Trophoblast cell (in vitro differentiated cells and primary cell): ENCODE measurements at regions not wholly inside any gene's neighbourhood (a gene's known extent, or its start where the extent isn't known, plus 50 kb on each side); places are given as distances from the start of the nearest gene placed in this dataset.

Experiments used
- DNase-seq, 2 donors: peaks; one replicate each; pipeline ENCODE4 v3.0.0-alpha.2; 2016
- H2AFZ ChIP-seq: 2 replicates; pipeline ENCODE4 v1.6.1; 2013; ENCODE audit warnings: low read length, moderate library complexity, mild to moderate bottlenecking; ENCODE audit not compliant: insufficient read depth, poor library complexity
- H2AK5ac ChIP-seq: 2 replicates; pipeline ENCODE4 v1.6.1; 2013; ENCODE audit warnings: mild to moderate bottlenecking, low read length
- H2BK120ac ChIP-seq: 2 replicates; pipeline ENCODE4 v1.6.1; 2013; ENCODE audit warnings: low read length, mild to moderate bottlenecking, moderate library complexity; ENCODE audit not compliant: insufficient read depth, poor library complexity
- H2BK12ac ChIP-seq: 2 replicates; pipeline ENCODE4 v1.6.1; 2013; ENCODE audit warnings: mild to moderate bottlenecking, low read length, moderate library complexity
- H2BK5ac ChIP-seq: 2 replicates; pipeline ENCODE4 v1.6.1; 2013; ENCODE audit warnings: low read length, low read depth, moderate library complexity, mild to moderate bottlenecking; ENCODE audit not compliant: poor library complexity
- H3K14ac ChIP-seq: 2 replicates; pipeline ENCODE4 v1.6.1; 2013; ENCODE audit warnings: mild to moderate bottlenecking, low read length
- H3K18ac ChIP-seq: 2 replicates; pipeline ENCODE4 v1.6.1; 2013; ENCODE audit warnings: mild to moderate bottlenecking, low read length
- H3K23ac ChIP-seq: 2 replicates; pipeline ENCODE4 v1.6.1; 2013; ENCODE audit warnings: low read length
- H3K27ac ChIP-seq: 2 replicates; pipeline ENCODE4 v1.5.1; 2013; ENCODE audit warnings: low read depth, mild to moderate bottlenecking, inconsistent platforms, low read length, moderate library complexity
- H3K27me3 ChIP-seq: 2 replicates; pipeline ENCODE4 v1.6.1; 2013; ENCODE audit warnings: inconsistent platforms, mild to moderate bottlenecking, low read length, moderate library complexity; ENCODE audit not compliant: insufficient read depth
- H3K36me3 ChIP-seq, 2 experiments: 1 replicate in 1 of 2; 2 replicates in 1 of 2; pipeline ENCODE4 v1.6.1; 2013; ENCODE audit warnings: low read length in 2 of 2, mild to moderate bottlenecking in 2 of 2, moderate library complexity in 1 of 2; ENCODE audit not compliant: insufficient read depth in 2 of 2, control insufficient read depth in 1 of 2
- H3K4ac ChIP-seq: 2 replicates; pipeline ENCODE4 v1.6.1; 2013; ENCODE audit warnings: low read depth, mild to moderate bottlenecking, low read length, moderate library complexity
- H3K4me1 ChIP-seq, 2 experiments: 1 replicate in 1 of 2; 2 replicates in 1 of 2; pipeline ENCODE4 v1.6.1; 2013; ENCODE audit warnings: low read length in 2 of 2, mild to moderate bottlenecking in 2 of 2, moderate library complexity in 1 of 2; ENCODE audit not compliant: insufficient read depth in 2 of 2, control insufficient read depth in 1 of 2
- H3K4me2 ChIP-seq: 2 replicates; pipeline ENCODE4 v1.6.1; 2013; ENCODE audit warnings: inconsistent platforms, mild to moderate bottlenecking, low read length, moderate library complexity
- H3K4me3 ChIP-seq: 2 replicates; pipeline ENCODE4 v1.5.1; 2013; ENCODE audit warnings: mild to moderate bottlenecking, low read depth, low read length, inconsistent platforms
- H3K79me1 ChIP-seq: one replicate; pipeline ENCODE4 v1.6.1; 2013; ENCODE audit warnings: low read length
- H3K79me2 ChIP-seq: 2 replicates; pipeline ENCODE4 v1.6.1; 2013; ENCODE audit warnings: low read length, mild to moderate bottlenecking; ENCODE audit not compliant: control insufficient read depth, insufficient read depth, poor library complexity
- H3K9ac ChIP-seq: 2 replicates; pipeline ENCODE4 v1.6.1; 2013; ENCODE audit warnings: mild to moderate bottlenecking, low read length
- H3K9me3 ChIP-seq: 2 replicates; pipeline ENCODE4 v1.6.1; 2013; ENCODE audit warnings: low read depth, mild to moderate bottlenecking, control low read depth, inconsistent platforms, low read length; ENCODE audit not compliant: insufficient read depth
- H4K12ac ChIP-seq: 2 replicates; pipeline ENCODE4 v1.6.1; 2013; ENCODE audit warnings: low read depth, mild to moderate bottlenecking, low read length, moderate library complexity
- H4K8ac ChIP-seq: 2 replicates; pipeline ENCODE4 v1.6.1; 2013; ENCODE audit warnings: low read depth, mild to moderate bottlenecking, low read length, moderate library complexity
- H4K91ac ChIP-seq: one replicate; pipeline ENCODE4 v1.6.1; 2013; ENCODE audit warnings: low read depth, mild to moderate bottlenecking, low read length, moderate library complexity
- whole genome bisulfite sequencing: extraction: QIAGEN DNeasy Blood & Tissue Kit; methylation state at CpG from one replicate; pipeline ENCODE4 v1.1.7; 2013; ENCODE audit warnings: missing lambda C conversion rate; ENCODE audit not compliant: insufficient read length, insufficient coverage; ENCODE audit errors: extremely low coverage; 5-methylcytosine and 5-hydroxymethylcytosine counted together

- DNase-seq = peak in 1 of 2 donors; percentile 29
- Histone ChIP-seq H3K9ac (no peak overlapping the region), H3K18ac (no peak overlapping the region), H3K9me3 (no peaks in the 10 kb centered on the region), H2BK12ac (no peak overlapping the region), H4K12ac (no peak overlapping the region), H3K27me3 (no peaks in the 10 kb centered on the region), H2AK5ac (no peak overlapping the region), H3K4ac (no peak overlapping the region), H3K79me1 (no peaks in the 10 kb centered on the region), H3K4me3 (no peak overlapping the region), H2AFZ (no peak overlapping the region), H3K36me3 (no peaks in the 10 kb centered on the region), H3K14ac (no peak overlapping the region), H2BK120ac (no peak overlapping the region), H4K8ac (no peak overlapping the region), H3K27ac (no peak overlapping the region), H3K79me2 (no peaks in the 10 kb centered on the region), H4K91ac (no peak overlapping the region), H3K4me2 (no peak overlapping the region), H3K4me1 (no peaks in the 10 kb centered on the region), H2BK5ac (no peak overlapping the region), H3K23ac (no peak overlapping the region)
- no CpG with 5 or more reads among the region's 10 CpGs for WGBS
These were observed 114.5 kb downstream of the TMEM130 start for GRCh38 chr7:98755138-98755898.

GRCh38 chr7:98758157-98758556 lies 111.7 kb downstream of the TMEM130 start:
- Histone ChIP-seq H3K79me1 (no peaks in the 10 kb centered on the region), H3K27ac (no peak overlapping the region), H3K9ac (no peak overlapping the region), H3K9me3 (no peaks in the 10 kb centered on the region), H2BK120ac (no peak overlapping the region), H4K91ac (no peak overlapping the region), H3K4me3 (no peak overlapping the region), H3K18ac (no peak overlapping the region), H2BK12ac (no peak overlapping the region), H3K27me3 (no peaks in the 10 kb centered on the region), H2AK5ac (no peak overlapping the region), H3K4me2 (no peak overlapping the region), H3K23ac (no peak overlapping the region), H3K4ac (no peak overlapping the region), H4K12ac (no peak overlapping the region), H2BK5ac (no peak overlapping the region), H3K79me2 (no peaks in the 10 kb centered on the region), H3K4me1 (no peaks in the 10 kb centered on the region), H2AFZ (no peak overlapping the region), H4K8ac (no peak overlapping the region), H3K36me3 (no peaks in the 10 kb centered on the region), H3K14ac (no peak overlapping the region)
- no peak for DNase-seq
- no CpG with 5 or more reads among the region's 5 CpGs for WGBS

- no peak overlapping the region for H4K12ac ChIP-seq
- H2BK5ac ChIP-seq = no peak overlapping the region
- H4K91ac ChIP-seq = no peak overlapping the region
- H3K36me3 ChIP-seq = no peaks in the 10 kb centered on the region
- H3K9ac ChIP-seq = no peak overlapping the region
- no peak overlapping the region for H3K14ac ChIP-seq
- WGBS = no CpG with 5 or more reads among the region's 8 CpGs
- H2BK120ac ChIP-seq = no peak overlapping the region
- no peak overlapping the region for H3K23ac ChIP-seq
- DNase-seq = no peak
- no peak overlapping the region for H4K8ac ChIP-seq
- H2AK5ac ChIP-seq = no peak overlapping the region
- no peak overlapping the region for H3K18ac ChIP-seq
- H3K4ac ChIP-seq = no peak overlapping the region
- no peaks in the 10 kb centered on the region for H3K79me1 ChIP-seq
- H3K27ac ChIP-seq = no peak overlapping the region
- H2AFZ ChIP-seq = no peak overlapping the region
- H3K4me3 ChIP-seq = no peak overlapping the region
- H2BK12ac ChIP-seq = no peak overlapping the region
- H3K9me3 ChIP-seq = no peaks in the 10 kb centered on the region
- no peaks in the 10 kb centered on the region for H3K79me2 ChIP-seq
- H3K4me1 ChIP-seq = no peaks in the 10 kb centered on the region
- H3K27me3 ChIP-seq = no peaks in the 10 kb centered on the region
- H3K4me2 ChIP-seq = no peak overlapping the region
These were observed 109.6 kb downstream of the TMEM130 start for GRCh38 chr7:98760201-98760651.

- H3K79me1 ChIP-seq = no peaks in the 10 kb centered on the region
- no peak overlapping the region for H2BK5ac ChIP-seq
- H3K4me1 ChIP-seq = no peaks in the 10 kb centered on the region
- no peak overlapping the region for H4K8ac ChIP-seq
- H2BK120ac ChIP-seq = no peak overlapping the region
- no CpG with 5 or more reads among the region's 1 CpG for WGBS
- H2AFZ ChIP-seq = no peak overlapping the region
- no peaks in the 10 kb centered on the region for H3K9me3 ChIP-seq
- no peaks in the 10 kb centered on the region for H3K27me3 ChIP-seq
- no peak overlapping the region for H4K12ac ChIP-seq
- no peak overlapping the region for H3K18ac ChIP-seq
- H3K23ac ChIP-seq = no peak overlapping the region
- no peaks in the 10 kb centered on the region for H3K36me3 ChIP-seq
- H3K9ac ChIP-seq = no peak overlapping the region
- no peak overlapping the region for H4K91ac ChIP-seq
- no peak for DNase-seq
- no peak overlapping the region for H3K27ac ChIP-seq
- H2AK5ac ChIP-seq = no peak overlapping the region
- no peak overlapping the region for H3K4me3 ChIP-seq
- H3K79me2 ChIP-seq = no peaks in the 10 kb centered on the region
- no peak overlapping the region for H3K14ac ChIP-seq
- no peak overlapping the region for H3K4ac ChIP-seq
- no peak overlapping the region for H2BK12ac ChIP-seq
- H3K4me2 ChIP-seq = no peak overlapping the region
These were observed 108.6 kb downstream of the TMEM130 start for GRCh38 chr7:98761225-98761624.
